ENCODE measurements at regions not wholly inside any gene's neighbourhood (a gene's known extent, or its start where the extent isn't known, plus 50 kb on each side); places are given as distances from the start of the nearest gene placed in this dataset.

DNA sequence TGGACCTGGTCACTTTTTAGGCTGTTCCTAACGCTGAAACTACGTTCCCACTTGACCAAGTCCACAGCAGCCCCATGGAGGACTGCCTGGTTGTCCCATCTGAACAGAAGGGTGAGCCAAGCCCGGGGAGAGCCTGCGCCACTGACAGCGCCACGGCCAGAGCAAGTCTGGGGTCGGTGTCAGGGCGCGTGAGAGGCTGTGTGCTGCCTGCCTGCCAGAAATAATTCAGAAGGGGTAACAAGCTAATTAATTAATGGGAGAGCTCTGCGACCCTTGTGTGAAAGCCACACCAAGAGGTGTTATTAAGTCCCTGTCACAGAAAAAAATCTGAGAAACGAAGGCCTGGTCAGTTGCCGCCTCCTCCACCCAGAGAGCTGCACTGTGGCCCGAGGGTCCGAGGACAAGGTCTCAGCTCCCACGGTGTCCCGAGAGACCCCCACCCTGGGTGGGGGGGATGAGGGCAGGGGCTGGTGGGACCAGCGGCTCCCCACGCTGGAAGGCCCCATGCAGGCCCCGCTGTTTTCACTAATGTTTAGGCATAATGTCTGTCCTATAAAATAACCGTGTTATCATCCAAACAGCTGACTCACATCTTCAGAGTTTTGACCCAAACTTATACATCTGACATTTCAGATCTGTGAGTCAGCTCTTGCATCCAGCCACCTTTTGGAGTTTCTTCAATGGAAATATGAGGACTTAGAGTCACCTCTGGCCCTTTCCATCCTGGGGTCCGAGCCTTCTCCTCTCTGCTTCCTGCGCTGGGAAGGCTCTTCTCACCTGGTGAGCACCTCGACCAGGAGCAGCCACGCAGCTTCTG lies 58.5 kb downstream of the DLL1 start:
- DNase-seq (ENCODE audit: low read depth in 3 of 3, low spot score in 2 of 3) = no peak

DNA sequence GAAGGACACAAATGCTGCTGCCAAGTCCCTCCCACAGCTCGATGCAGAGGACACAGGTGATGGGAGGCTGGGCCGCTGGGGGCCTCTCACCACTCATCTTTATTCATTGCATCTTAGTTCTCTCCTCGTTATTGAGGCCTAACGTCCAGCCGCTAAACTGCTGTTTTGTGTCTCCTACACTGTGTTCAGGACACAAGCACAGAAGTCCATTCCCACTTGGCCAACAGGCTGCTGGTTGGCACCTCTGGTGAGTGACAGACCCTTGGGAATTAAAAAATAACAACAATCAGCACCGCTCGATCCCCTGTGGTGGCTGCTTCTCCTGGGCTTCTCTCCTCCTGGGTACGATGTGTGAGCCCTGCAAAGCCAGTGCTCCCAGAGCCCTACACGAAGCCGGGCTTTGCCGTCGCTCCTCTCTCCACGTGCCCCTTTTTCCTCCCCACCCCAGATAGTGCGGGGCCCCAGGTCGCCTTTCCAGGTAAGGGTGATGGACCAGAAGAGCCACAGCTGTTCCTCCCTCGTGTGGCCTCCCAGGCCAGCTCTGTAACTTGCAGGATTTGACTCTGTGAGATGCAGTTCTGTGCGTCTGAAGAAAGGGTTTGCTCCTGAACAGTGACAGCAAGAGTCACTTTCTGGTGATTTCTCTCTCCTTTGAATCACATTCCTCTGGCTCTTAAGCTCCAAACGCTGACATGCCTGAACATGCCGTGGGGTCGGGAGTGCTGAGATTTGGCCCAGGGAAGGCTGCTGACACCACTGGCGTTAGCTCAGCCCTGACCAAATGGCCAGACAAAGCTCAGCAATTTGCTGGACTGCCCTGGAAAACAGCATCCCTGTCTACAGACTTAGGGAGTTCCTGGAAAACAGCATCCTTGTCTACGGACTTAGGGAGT lies 59.3 kb downstream of the DLL1 start:
- no peak for DNase-seq (ENCODE audit: low read depth in 3 of 3, low spot score in 2 of 3)

DNA sequence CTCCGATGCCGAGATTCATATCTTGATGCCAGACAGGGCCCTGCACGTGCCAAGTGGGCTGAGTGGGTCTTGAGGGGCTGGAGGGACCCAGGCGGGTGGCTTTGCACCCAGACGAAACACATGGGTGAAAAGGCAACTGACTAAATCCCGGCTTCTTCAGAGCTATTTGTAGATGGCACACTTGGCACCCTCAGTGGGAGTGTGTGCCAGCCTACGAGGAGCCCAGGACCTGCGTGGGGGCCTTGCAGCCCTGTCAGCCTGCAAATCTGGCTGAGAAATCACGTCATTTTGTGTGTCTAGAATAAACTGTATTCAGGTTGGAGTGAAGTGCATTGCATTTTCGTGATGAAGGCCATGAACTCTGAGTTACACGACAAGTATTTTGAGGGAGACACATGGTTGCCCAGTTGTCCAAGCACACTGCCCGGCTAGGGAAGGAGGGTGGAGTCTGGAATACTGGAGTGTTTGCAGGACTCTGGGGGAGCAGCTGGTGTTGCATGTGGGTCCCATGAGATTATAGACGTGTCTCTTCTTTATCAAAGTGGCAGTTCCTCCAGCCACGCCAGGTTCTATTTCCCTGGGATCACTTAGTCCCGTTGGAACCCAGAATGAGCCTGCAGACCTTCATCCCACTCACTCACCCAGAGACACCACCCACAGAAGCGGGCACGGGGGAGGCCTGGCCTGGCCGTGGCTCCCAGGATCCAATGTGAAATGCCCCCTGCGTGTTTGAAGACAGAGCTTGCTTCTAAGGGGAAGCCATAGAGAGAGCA lies 60.2 kb downstream of the DLL1 start:
- no peak for DNase-seq (ENCODE audit: low read depth in 3 of 3, low spot score in 2 of 3)

DNA sequence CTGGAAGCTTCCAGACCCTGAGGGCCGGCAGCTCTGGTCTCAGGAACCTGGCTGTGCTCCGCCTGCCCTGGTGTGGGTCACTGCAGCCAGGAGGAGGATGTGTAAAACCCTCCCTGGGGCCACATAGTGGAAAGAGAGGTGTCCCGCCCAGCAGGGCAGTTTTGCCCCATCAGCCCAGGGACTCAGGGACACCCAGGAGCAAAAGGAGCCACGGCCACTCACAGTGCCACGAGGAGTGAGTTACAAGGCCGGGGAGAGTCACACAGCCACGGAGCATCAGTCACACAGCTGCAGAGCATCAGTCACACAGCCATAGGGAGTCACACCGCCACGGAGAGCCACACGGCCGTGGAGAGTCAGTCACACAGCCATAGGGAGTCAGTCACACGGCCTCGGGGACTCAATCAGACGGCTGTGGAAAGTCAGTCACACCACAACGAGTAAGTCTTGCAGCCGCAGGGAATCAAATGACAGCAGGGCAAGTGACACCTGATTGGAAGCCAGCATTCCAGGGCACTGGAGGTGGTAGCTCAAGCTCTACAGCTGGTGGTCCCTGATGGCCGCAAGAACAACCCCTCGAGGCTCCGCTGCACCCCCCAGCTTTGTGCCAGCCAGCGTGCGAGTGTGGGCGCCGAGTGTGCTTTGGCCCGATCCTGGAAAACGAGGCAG lies 60.9 kb downstream of the DLL1 start:
- no peak for DNase-seq (ENCODE audit: low read depth in 3 of 3, low spot score in 2 of 3)

- DNase-seq (ENCODE audit: low read depth in 3 of 3, low spot score in 2 of 3) = no peak
Observed at GRCh38 chr6:170229396-170229795, 61.5 kb downstream of the DLL1 start.

GRCh38 chr6:170228946-170229310 lies 62.0 kb downstream of the DLL1 start:
- DNase-seq (ENCODE audit: low read depth in 3 of 3, low spot score in 2 of 3) = no peak

DNA sequence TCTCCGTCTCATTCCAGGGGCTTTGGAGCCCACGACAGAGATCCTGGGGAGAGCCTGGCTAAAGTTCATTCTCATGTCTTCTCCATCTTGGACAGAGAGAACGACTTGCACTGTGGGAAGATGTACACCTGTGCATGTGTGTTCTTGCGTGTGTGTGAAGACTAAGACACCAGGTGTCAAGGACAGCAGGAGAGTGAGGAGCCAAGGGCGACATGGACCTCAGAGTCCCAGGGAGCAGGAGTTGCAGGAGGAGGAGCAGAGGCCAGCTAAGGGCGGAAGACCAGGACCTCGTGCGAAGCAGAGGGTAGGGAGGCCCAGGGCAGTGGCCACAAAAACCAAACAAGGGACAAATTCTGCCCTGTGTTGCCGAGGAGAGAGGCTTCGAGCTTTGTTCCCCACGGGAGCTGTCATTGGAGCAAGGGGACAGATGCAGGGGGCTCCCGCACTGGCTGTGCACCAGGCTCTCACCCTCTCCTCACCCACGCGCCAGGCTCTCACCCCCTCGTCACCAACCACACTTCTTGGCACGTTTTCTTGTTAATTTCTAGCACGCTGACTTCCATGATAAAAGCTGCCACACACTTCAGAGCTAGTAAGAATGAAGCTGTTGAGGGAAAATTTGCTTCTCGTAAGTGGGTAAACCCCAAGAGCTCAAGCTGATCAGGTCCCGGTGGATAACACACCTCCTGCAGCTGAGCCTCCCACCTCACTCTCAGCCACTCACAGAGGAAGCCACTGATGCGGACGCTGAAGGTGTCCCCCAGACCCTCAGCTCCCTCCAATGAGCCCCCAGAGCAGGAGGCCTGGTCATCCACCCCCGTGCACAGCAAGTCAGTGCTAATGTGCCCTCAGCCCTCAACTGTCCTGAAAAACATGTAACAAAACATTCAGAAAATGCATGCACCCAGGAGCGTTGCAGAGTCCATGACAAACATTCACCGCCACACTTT lies 62.6 kb downstream of the DLL1 start:
- no peak for DNase-seq (ENCODE audit: low read depth in 3 of 3, low spot score in 2 of 3)

DNA sequence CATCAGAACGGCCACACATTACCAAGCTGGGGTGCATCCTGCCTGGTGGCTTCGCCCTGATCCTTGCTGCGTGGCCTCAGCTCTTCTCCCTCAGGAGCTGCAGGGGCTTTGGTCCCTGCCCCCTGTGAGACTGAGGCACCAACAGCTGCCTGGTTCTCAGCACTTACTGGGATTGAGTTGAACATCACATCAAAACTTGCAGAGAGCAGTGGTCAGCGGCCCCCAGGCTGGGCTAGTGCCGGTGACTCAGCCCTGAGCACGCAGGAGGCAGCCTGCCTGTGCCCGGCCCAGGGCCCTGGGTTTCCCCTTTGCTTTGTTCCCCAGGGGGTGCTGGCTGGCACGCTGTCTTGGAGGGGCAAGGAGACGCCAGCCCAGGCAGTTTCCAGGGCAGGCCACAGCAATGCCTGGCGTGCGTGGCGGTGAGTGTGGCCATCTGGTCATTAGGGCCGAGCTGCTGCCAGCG lies 63.3 kb downstream of the DLL1 start:
- DNase-seq (ENCODE audit: low read depth in 3 of 3, low spot score in 2 of 3) = no peak

- no peak for DNase-seq (ENCODE audit: low read depth in 3 of 3, low spot score in 2 of 3)
Observed at GRCh38 chr6:170226647-170227046, 64.2 kb downstream of the DLL1 start.

GRCh38 chr6:170225852-170226417 lies 64.9 kb downstream of the DLL1 start:
- no peak for DNase-seq (ENCODE audit: low read depth in 3 of 3, low spot score in 2 of 3)

DNA sequence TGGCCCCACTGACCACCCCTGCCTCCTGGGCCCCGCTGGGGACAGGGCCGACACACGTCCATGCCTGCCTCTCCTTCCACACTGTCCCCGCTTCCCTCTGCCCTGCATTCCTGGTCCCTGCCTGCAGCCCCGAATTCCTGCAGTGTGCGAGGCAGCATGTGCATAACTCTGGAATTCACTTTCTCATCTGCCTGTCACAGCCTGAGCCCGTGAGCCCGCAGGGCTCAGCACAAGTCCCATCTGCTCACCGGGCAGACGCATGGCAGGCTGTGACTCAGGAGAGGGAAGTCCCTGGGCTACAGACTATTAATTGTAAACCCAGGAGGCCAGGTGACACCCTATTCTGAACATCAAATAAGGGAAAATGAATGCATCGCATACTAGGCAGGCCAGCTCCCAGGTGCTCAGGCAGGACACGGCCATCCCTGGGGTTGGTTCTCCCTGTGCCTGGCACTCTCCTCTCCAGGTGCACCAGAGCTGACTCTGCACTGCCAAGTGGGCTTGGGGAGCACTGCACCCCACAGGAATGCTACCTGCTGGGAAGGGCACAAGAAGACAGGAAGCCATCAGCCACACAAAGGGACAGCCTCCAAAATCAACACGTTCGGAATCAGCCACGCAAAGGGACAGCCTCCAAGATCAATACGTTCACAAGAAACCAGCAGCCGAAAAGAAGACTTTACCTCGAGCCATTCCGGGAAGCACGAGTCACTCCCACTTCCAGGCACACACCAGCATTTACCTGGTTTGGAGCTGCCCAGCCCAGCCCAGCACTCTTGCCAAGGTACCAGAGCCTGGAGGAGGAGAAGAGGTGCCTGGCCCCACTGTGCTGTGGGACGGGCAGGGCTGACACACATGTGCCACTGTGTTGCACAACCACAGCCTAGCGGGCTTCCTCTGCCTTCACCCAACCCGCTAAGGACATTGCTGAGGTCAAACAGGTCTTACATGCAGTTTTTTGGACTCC lies 65.9 kb downstream of the DLL1 start:
- no peak for DNase-seq (ENCODE audit: low read depth in 3 of 3, low spot score in 2 of 3)

GRCh38 chr6:170223718-170224693 lies 66.9 kb downstream of the DLL1 start:
- DNase-seq (ENCODE audit: low read depth in 3 of 3, low spot score in 2 of 3) = no peak

- DNase-seq (ENCODE audit: low read depth in 3 of 3, low spot score in 2 of 3) = no peak
Observed at GRCh38 chr6:170222498-170223471, 68.1 kb downstream of the DLL1 start.

DNA sequence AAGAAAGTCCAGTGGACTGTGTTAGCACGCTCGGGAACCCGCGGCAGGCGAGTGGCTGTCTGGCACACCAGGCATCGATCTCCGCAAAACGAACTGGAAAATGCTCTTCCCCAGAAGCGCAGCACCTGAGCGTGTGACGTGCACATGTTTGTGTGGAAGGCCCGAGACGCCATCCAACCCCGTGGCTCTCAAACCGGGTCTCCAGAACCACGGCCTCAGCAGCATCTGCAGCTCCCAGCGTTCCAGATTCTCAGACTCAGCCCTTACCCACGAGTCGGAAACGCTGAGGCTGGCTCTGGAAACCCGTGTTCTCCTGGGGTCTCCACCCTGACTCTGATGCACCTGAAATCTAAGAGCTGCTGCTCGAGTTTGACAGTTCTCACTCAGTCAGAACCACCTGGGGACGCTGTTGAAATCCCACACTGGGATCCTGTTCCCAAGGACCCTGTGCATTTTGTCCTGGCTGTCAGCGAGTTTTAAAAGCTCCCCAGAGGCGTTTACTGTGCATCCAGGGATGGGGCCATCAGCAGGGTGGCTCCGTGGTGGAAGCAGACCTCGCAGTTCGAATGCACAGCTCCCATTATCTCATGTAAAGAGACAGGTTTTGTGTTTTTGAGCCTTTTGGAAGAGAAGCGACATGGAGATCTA lies 69.0 kb downstream of the DLL1 start:
- DNase-seq (ENCODE audit: low read depth in 3 of 3, low spot score in 2 of 3) = no peak
